ENCODE measurements at regions not wholly inside any gene's neighbourhood (a gene's known extent, or its start where the extent isn't known, plus 50 kb on each side); places are given as distances from the start of the nearest gene placed in this dataset.
A peak's percentile ranks its signal among the peaks of the same experiment; 100 is the strongest.

GRCh38 chr9:90007516-90008440, 403.0 kb downstream of the GADD45G start:
- peak overlapping the region; percentile 65 for H2AFZ ChIP-seq (ENCODE audit: control insufficient read depth, low read length)
- peaks cover 6% of the 10 kb centered on the region for H3K4me1 ChIP-seq (ENCODE audit: control insufficient read depth, extremely low read depth, insufficient read depth, low read length)
- no peaks in the 10 kb centered on the region for H3K79me2 ChIP-seq (ENCODE audit: control insufficient read depth, insufficient read depth, low read length)
- dilution Hi-C loops (cut with MboI; ENCODE audit: extremely low pct_ligation_motif_present, low sequenced_read_pairs) = no loop called here
- H3K4me3 ChIP-seq (ENCODE audit: control insufficient read depth in 2 of 3, extremely low read depth in 1 of 3, insufficient read depth in 2 of 3, low read depth in 1 of 3, low read length in 3 of 3) = no peak overlapping the region
- H3K36me3 ChIP-seq (ENCODE audit: control insufficient read depth in 2 of 2, extremely low read depth in 1 of 2, insufficient read depth in 2 of 2, low read length in 2 of 2) = no peaks in the 10 kb centered on the region
- no peak for TF ChIP-seq EZH2 (IDR thresholded peaks at IDR 0.05; ENCODE audit: low read length)
- no peak for TF ChIP-seq CTCF (optimal IDR thresholded peaks at IDR 0.05 in 1 of 3, IDR thresholded peaks at IDR 0.05 in 1 of 3, conservative IDR thresholded peaks at IDR 0.05 in 1 of 3; ENCODE audit: extremely low read depth in 1 of 3, insufficient read depth in 2 of 3, low read length in 3 of 3)
- no peaks in the 10 kb centered on the region for H3K9me3 ChIP-seq (ENCODE audit: control insufficient read depth, low read depth, low read length)
- H3K4me2 ChIP-seq (ENCODE audit: control insufficient read depth, extremely low read depth, insufficient read depth, low read depth, low read length) = peak overlapping the region; percentile 16
- no peaks in the 10 kb centered on the region for H4K20me1 ChIP-seq (ENCODE audit: control insufficient read depth, extremely low read depth, insufficient read depth, low read length)
- H3K27ac ChIP-seq (ENCODE audit: control insufficient read depth, insufficient read depth, low read length) = no peak overlapping the region
- H3K27me3 ChIP-seq (ENCODE audit: control insufficient read depth, extremely low read depth, insufficient read depth, low read length) = no peaks in the 10 kb centered on the region
- FAIRE-seq = peak; percentile 13
- no peak for DNase-seq (ENCODE audit: low read depth, low spot score)
- no peak overlapping the region for H3K9ac ChIP-seq (ENCODE audit: control insufficient read depth, extremely low read depth, insufficient read depth, low read length)
- no peaks in the 10 kb centered on the region for H3K9me1 ChIP-seq (ENCODE audit: control insufficient read depth, extremely low read depth, insufficient read depth, low read length)

- H3K27ac ChIP-seq (ENCODE audit: control insufficient read depth, insufficient read depth, low read length) = no peak overlapping the region
- no peaks in the 10 kb centered on the region for H3K27me3 ChIP-seq (ENCODE audit: control insufficient read depth, extremely low read depth, insufficient read depth, low read length)
- no peak overlapping the region for H3K4me3 ChIP-seq (ENCODE audit: control insufficient read depth in 2 of 3, extremely low read depth in 1 of 3, insufficient read depth in 2 of 3, low read depth in 1 of 3, low read length in 3 of 3)
- no peak overlapping the region for H3K4me2 ChIP-seq (ENCODE audit: control insufficient read depth, extremely low read depth, insufficient read depth, low read depth, low read length)
- H3K79me2 ChIP-seq (ENCODE audit: control insufficient read depth, insufficient read depth, low read length) = no peaks in the 10 kb centered on the region
- no peaks in the 10 kb centered on the region for H3K9me1 ChIP-seq (ENCODE audit: control insufficient read depth, extremely low read depth, insufficient read depth, low read length)
- H3K36me3 ChIP-seq (ENCODE audit: control insufficient read depth in 2 of 2, extremely low read depth in 1 of 2, insufficient read depth in 2 of 2, low read length in 2 of 2) = no peaks in the 10 kb centered on the region
- dilution Hi-C loops (cut with MboI; ENCODE audit: extremely low pct_ligation_motif_present, low sequenced_read_pairs) = no loop called here
- FAIRE-seq (no peak), DNase-seq (ENCODE audit: low read depth, low spot score) (no peak)
- no peak overlapping the region for H2AFZ ChIP-seq (ENCODE audit: control insufficient read depth, low read length)
- TF ChIP-seq EZH2 (IDR thresholded peaks at IDR 0.05; ENCODE audit: low read length) (no peak), CTCF (optimal IDR thresholded peaks at IDR 0.05 in 1 of 3, IDR thresholded peaks at IDR 0.05 in 1 of 3, conservative IDR thresholded peaks at IDR 0.05 in 1 of 3; ENCODE audit: extremely low read depth in 1 of 3, insufficient read depth in 2 of 3, low read length in 3 of 3) (no peak)
- H3K4me1 ChIP-seq (ENCODE audit: control insufficient read depth, extremely low read depth, insufficient read depth, low read length) = peaks cover 12% of the 10 kb centered on the region
- no peaks in the 10 kb centered on the region for H3K9me3 ChIP-seq (ENCODE audit: control insufficient read depth, low read depth, low read length)
- no peak overlapping the region for H3K9ac ChIP-seq (ENCODE audit: control insufficient read depth, extremely low read depth, insufficient read depth, low read length)
- no peaks in the 10 kb centered on the region for H4K20me1 ChIP-seq (ENCODE audit: control insufficient read depth, extremely low read depth, insufficient read depth, low read length)
Measured at GRCh38 chr9:90009447-90009846, 404.6 kb downstream of the GADD45G start.

Data from keratinocyte (primary cell).